ENCODE measurements at regions not wholly inside any gene's neighbourhood (a gene's known extent, or its start where the extent isn't known, plus 50 kb on each side); places are given as distances from the start of the nearest gene placed in this dataset.

DNA sequence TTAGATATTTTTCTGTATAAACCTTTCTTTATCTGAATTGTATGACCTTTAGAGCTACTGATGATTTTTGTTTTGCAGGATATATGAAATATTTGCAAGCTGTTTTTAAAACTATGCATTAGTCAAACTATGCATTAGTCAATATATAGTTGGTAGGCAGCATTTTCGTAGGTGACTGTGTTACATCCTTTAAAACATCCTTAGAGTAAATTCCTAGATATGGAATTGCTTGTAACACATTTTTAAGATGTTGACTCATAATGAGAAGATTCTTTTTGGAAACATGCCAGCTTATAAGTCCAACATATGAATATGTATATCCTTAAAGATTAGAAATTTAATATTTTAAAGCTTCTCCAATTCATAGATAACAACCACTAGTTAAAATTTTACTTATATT, 1768.5 kb downstream of the PCDH7 start:
- DNase-seq: no peak

- peak; percentile 7 for DNase-seq
These were observed 1779.0 kb downstream of the PCDH7 start for GRCh38 chr4:32499171-32499570.

DNA sequence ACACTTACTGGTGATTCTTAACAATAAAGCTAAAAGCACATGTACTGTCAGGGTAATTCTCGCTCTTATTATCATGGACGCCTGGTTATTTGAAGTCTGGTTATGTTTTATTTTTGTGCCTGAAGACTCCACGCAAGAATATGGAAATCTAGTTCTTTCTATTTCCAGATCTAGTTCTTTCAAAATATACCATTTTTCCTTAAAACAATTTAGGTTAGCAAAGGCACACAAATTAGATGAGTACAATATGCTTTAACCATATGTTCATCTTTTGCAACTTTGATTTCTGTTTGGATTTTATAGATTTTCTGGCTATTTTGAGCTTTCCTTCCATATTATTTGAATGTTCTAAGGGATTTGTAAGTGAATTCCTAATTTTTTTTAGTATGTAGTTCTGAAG, 1783.1 kb downstream of the PCDH7 start:
- DNase-seq: no peak

DNA sequence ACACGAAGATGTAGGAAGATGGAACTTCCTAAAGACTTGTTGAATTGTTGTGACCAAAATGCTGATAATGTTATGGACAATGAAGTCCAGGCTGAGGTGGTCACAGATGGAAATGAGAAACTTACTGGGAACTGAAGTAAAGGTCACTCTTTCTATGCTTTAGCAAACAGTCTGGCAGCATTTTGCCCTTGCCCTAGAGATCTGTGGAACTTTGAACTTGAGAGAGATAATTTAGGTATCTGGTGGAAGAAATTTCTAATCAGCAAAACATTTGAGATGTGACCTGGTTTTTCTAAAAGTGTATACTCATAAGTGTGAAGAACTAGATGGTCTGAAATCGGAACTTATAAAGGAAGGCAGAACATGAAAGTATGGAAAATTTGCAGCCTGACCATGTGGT, 1785.9 kb downstream of the PCDH7 start:
- no peak for DNase-seq

GRCh38 chr4:32519060-32519459, 1798.9 kb downstream of the PCDH7 start:
- peak; percentile 23 for DNase-seq

GRCh38 chr4:32525420-32525819, 1805.3 kb downstream of the PCDH7 start:
- DNase-seq: no peak

- DNase-seq: no peak
These were observed 1824.7 kb downstream of the PCDH7 start for GRCh38 chr4:32544846-32545245.

DNA sequence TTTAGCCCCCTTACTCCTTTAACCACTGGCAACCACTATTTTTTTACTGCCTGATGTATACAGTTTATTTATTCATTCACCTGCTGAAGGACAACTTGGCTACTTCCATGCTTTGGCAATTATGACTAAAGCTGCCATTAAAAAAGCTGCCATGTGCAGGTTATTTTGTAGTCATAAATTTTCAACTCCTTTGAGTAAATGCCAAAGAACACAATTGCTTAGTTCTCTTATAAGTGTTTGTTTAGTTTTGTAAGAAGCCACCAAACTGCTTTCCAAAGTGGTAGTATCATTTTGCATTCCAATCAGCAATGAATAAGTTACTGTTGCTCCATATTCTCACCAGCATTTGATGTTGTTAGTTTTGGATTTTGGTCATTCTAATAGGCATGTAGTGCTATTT, 1831.8 kb downstream of the PCDH7 start:
- peak; percentile 39 for DNase-seq

DNA sequence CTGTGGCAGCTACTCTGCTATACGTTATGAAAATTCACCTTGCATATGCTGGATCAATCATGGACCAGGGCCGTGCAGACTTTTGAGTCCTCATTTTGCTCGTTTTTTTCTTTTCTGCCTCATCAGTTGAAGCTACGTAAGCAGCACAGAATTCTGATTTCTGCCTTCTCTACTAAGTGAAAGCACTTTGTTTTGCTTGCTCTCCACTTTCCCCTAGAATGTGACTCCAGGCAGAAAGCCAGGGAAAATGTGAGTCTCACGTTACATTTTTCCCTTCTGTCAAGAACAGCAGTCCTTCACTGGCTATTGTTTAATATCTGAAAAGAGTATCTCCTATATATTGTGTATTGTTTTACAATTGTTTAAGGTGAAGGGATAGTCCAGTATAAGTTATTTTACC, 1840.1 kb downstream of the PCDH7 start:
- DNase-seq: peak; percentile 38

GRCh38 chr4:32562010-32562409, 1841.8 kb downstream of the PCDH7 start:
- no peak for DNase-seq

DNA sequence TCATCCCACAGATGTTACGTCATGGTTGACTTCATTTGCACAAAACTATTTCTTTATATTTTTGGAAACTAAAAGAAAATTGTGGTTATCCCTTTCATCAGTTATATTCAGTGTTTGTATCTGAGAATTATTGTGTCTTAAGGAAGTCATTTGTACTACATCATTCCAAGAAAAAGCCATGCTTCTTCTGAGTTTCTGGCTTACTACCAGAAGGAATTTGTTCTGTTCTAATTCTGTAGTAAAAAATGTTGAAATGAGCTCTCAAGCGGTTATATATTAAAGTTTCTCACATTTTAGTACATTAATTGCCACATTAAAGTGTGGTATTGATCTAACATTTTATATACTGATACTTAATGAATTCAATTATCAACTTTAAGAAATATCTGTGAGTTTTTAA, 1844.5 kb downstream of the PCDH7 start:
- DNase-seq: no peak

DNA sequence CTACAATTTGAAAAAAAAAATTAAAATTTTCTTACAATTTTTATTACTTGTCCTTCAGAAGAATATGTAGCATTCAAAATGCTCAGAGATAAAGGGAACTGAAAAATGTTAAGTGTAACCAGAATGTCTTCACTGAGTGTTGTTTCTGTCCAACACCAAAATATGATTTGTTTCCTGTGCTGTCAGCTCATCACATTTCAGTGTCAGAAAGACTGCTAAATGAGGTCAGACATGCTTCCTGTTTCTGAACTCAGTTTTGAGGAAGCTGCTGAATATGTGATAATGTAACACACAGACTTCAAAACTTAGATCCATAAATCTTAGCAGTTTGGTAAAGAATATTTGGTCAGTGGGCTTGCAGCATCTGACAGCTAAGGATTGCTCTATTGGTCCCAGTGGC, 1849.7 kb downstream of the PCDH7 start:
- DNase-seq: no peak

DNA sequence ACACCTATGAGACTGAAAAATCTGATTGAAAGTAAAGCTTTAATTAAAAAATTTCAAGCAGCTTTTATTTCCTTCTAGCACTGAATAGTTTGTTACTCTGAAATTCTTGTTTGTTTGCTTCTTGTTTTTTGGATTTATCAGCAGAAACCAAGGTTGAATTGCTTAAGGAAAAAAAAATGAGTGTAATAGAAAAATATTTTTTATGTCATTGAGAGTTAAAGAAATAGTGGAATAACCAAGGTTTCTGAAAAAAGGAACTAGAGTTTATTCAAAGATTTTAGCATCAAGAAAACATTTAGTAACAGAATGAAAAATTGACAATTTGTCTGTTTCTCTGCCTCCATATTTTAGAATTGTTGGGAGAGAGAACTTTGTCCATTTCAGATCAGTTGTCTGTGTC, 1852.2 kb downstream of the PCDH7 start:
- DNase-seq: no peak

- DNase-seq: no peak
These were observed 1854.6 kb downstream of the PCDH7 start for GRCh38 chr4:32574803-32575202.

GRCh38 chr4:32589097-32589496, 1868.9 kb downstream of the PCDH7 start:
- DNase-seq: no peak

GRCh38 chr4:32589853-32590252, 1869.7 kb downstream of the PCDH7 start:
- DNase-seq: no peak

- DNase-seq: no peak
These were observed 1877.2 kb downstream of the PCDH7 start for GRCh38 chr4:32597354-32597753.

GRCh38 chr4:32601848-32602247, 1881.7 kb downstream of the PCDH7 start:
- DNase-seq: no peak

- no peak for DNase-seq
These were observed 1887.8 kb downstream of the PCDH7 start for GRCh38 chr4:32607978-32608377.

- no peak for DNase-seq
These were observed 1904.9 kb downstream of the PCDH7 start for GRCh38 chr4:32624943-32625603.

DNA sequence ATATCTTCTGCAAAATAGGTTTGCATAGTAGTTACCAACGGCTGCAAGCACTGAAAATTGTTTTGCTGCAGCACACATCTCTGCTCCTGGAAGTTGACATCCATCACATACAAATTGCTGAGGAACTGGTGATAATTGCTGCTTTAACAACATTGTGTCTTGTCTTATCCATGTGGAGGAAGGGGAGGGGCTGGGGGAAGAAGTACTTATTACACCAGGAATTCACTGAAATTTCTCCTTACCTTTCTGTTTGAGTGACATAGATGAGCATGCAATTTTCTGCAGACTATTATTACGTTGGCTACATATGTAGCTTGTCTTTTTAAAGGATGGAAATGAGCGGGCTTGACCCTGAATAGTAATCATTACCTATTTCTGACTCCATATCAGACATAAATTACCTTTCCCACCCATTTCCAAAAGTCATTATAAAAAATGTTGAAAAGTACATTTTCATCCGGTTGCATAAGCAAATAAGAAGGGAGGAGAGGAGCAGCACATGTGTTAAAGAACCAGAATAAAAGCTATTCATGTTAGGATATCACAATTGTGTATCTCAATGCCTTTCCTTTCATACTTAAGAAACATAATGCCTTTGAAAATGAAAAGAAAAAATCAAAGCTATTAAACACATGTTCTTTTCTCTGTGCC, 1905.6 kb downstream of the PCDH7 start:
- DNase-seq: no peak

GRCh38 chr4:32631831-32632230, 1911.7 kb downstream of the PCDH7 start:
- no peak for DNase-seq

DNA sequence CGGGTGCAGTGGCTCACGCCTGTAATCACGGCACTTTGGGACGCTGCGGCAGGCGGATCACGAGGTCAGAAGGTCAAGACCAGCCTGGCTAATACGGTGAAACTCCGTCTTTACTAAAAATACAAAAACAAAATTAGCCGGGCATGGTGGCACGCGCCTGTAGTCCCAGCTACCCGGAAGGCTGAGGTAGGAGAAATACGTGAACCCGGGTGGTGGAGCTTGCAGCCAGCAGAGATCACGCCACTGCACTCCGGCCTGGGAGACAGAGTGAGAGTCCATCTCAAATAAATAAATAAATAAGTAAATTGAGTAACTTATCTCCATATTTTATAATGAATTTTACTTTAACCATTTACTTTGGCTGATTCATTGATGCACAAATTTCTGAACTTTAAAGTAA, 1913.3 kb downstream of the PCDH7 start:
- no peak for DNase-seq

- DNase-seq: no peak
These were observed 1925.5 kb downstream of the PCDH7 start for GRCh38 chr4:32645653-32646052.

DNA sequence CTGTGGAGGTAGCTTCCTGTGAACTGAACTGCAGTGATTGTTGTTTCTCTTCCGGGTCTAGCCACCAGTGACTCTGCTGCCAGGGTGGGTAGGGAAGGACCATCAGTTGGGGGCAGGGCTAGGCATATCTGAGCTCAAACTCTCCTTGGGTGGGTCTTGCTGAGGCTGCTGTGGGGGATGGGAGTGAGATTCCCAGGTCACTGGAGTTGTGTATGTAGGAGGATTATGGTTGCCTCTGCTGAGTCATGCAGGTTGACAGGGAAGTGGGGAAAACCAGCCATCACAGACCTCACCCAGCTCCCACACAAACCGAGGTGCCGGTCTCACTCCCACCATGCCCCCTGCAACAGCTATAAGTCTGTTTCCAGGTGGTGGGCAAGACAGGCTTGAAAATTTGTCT, 1937.8 kb downstream of the PCDH7 start:
- DNase-seq: no peak

All from NCI-H446 treated with DMSO at 0.1 percent for 48 hours (cell line).